Neural crest cell (in vitro differentiated cells): ENCODE measurements at regions not wholly inside any gene's neighbourhood (a gene's known extent, or its start where the extent isn't known, plus 50 kb on each side); places are given as distances from the start of the nearest gene placed in this dataset.
"Not testable (repeated sequence)": the region's sequence is repeated elsewhere in the genome, so short reads cannot be mapped to it uniquely, and the experiment has no call there.

ENCODE experiments used
- DNase-seq: peaks from one replicate; pipeline ENCODE4 v3.0.0; 2021; ENCODE audit warnings: low read depth, mixed read lengths, low spot score
- H3K27ac Mint-ChIP-seq: one replicate; pipeline ENCODE4 v1.8.0; 2021; ENCODE audit warnings: mild to moderate bottlenecking, mixed read lengths; ENCODE audit not compliant: unreplicated experiment
- H3K27me3 Mint-ChIP-seq: 2 replicates; pipeline ENCODE4 v1.8.0; 2021; ENCODE audit warnings: low read depth, mild to moderate bottlenecking, mixed read lengths
- H3K36me3 Mint-ChIP-seq: 2 replicates; pipeline ENCODE4 v1.8.0; 2021; ENCODE audit warnings: low read depth, mild to moderate bottlenecking, mixed read lengths
- H3K4me1 Mint-ChIP-seq: 2 replicates; pipeline ENCODE4 v1.8.0; 2021; ENCODE audit warnings: mixed read lengths
- H3K4me3 Mint-ChIP-seq: one replicate; pipeline ENCODE4 v1.8.0; 2021; ENCODE audit warnings: mild to moderate bottlenecking, mixed read lengths
- H3K9me3 Mint-ChIP-seq: 2 replicates; pipeline ENCODE4 v1.8.0; 2021; ENCODE audit warnings: mixed read lengths
- TF ChIP-seq, protein P1 (sequence below): fragments of 200-600 bp; sonication (generic); conservative IDR thresholded peaks from 2 replicates; pipeline ENCODE4 v1.5.0; 2021; ENCODE audit warnings: antibody characterized with exemption, mild to moderate bottlenecking

DNA sequence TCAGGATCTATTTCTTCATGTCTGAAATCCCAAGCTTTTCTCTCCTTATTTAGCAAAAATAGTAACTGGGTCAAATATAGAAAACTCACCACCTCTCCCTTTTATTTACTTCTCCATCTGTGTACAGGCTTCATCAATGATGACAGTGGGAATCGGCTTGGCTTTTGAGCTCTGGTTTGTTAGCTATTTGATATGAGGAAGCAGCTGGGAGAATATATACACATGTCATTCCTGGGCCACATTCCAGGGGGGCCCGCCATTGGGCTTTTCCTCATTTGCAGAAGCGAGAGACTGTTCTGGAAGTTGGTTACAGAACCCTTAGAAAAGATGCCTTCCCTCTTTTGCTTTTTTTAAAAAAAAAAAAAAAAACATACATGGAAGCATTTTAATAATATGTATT lies 107.4 kb upstream of the F9 start:
- Mint-ChIP-seq H3K36me3 (no peaks in the 10 kb centered on the region), H3K27ac (no peak overlapping the region), H3K27me3 (no peaks in the 10 kb centered on the region), H3K4me1 (peaks cover 11% of the 10 kb centered on the region), H3K9me3 (no peaks in the 10 kb centered on the region), H3K4me3 (no peak overlapping the region)
- DNase-seq, result no peak
- TF ChIP-seq, protein P1, sequence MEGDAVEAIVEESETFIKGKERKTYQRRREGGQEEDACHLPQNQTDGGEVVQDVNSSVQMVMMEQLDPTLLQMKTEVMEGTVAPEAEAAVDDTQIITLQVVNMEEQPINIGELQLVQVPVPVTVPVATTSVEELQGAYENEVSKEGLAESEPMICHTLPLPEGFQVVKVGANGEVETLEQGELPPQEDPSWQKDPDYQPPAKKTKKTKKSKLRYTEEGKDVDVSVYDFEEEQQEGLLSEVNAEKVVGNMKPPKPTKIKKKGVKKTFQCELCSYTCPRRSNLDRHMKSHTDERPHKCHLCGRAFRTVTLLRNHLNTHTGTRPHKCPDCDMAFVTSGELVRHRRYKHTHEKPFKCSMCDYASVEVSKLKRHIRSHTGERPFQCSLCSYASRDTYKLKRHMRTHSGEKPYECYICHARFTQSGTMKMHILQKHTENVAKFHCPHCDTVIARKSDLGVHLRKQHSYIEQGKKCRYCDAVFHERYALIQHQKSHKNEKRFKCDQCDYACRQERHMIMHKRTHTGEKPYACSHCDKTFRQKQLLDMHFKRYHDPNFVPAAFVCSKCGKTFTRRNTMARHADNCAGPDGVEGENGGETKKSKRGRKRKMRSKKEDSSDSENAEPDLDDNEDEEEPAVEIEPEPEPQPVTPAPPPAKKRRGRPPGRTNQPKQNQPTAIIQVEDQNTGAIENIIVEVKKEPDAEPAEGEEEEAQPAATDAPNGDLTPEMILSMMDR, result no peak

DNA sequence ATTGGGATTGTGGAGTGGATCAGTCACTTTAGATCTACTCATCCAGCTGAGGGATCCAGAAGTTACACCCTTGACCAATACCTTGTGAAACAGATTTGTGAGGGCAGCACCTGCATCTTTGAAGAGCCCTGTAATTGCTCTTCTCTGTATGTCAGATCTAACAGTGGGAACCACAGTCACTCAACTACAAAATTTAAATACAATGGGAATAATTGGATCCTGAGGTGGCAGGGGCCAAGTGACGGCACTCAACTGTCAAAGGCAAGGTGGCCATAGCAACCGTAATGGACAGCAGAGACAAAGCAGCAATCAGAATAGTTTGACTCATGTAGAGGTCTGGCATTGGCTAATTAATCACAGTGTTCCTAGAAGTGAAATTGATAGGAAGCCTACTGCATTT lies 132.3 kb upstream of the F9 start:
- H3K27me3 Mint-ChIP-seq, H3K36me3 Mint-ChIP-seq, H3K27ac Mint-ChIP-seq, H3K4me1 Mint-ChIP-seq, DNase-seq, H3K4me3 Mint-ChIP-seq: not testable (repeated sequence)
- peaks cover 13% of the 10 kb centered on the region for H3K9me3 Mint-ChIP-seq

DNA sequence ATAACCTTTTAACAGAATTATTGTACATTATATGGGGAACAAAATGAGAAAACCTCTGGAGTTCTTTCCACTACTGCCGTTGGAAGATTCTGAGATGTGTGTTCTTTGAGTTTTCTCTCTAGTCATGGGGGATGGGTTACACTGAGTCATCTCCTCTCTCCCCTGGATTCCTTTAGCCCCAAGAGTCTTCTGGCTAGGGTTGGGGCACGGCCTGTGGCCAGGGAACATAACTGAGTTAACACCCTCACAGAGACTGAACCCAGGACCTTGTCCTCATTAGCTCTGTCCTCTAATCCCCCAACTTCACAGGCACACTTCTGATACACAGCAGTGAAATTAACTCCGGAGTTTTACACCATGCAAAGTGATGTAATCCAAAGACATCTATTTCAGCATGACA lies 142.3 kb upstream of the F9 start:
- H3K4me1 Mint-ChIP-seq, result no peaks in the 10 kb centered on the region
- no peak for DNase-seq
- TF ChIP-seq, protein P1, result no peak
- H3K9me3 Mint-ChIP-seq, result no peaks in the 10 kb centered on the region
- no peaks in the 10 kb centered on the region for H3K27me3 Mint-ChIP-seq
- no peaks in the 10 kb centered on the region for H3K36me3 Mint-ChIP-seq
- H3K4me3 Mint-ChIP-seq, result no peak overlapping the region
- H3K27ac Mint-ChIP-seq, result no peak overlapping the region

DNA sequence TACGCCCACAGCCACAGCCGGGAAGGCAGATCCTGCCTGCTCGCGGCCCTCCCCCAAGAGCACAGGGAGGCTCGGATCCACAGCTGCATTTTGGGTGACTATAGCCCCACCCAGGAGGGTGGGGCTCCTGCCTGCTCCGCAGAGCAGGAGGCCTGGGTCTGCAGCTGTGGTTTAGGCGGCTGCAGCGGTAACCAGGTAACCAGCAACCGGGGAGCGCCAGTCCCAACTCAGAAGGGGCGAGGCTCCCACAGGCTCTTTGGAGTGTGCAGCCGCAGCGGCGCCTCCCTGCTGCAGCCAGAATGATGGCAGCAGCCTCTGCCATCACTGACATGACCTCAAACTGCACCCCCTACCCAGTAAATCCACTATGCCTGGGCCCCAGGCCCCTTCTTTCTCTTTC lies 148.0 kb upstream of the F9 start:
- Mint-ChIP-seq H3K9me3 (peaks cover 4% of the 10 kb centered on the region), H3K27me3 (no peaks in the 10 kb centered on the region), H3K4me1 (no peaks in the 10 kb centered on the region), H3K36me3 (no peaks in the 10 kb centered on the region), H3K4me3 (no peak overlapping the region), H3K27ac (no peak overlapping the region)
- no peak for DNase-seq
- TF ChIP-seq, protein P1, result no peak

DNA sequence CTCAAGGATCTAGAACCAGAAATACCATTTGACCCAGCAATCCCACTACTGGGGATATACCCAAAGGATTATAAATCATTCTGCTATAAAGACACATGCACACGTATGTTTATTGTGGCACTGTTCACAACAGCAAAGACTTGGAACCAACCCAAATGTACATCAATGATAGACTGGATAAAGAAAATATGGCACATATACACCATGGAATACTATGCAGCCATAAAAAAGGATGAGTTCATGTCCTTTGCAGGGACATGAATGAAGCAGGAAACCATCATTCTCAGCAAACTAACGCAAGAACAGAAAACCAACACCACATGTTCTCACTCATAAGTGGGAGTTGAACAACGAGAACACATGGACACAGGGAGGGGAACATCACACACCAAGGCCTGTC lies 154.0 kb upstream of the F9 start:
- not testable (repeated sequence) for H3K4me3 Mint-ChIP-seq, H3K27me3 Mint-ChIP-seq, H3K36me3 Mint-ChIP-seq, DNase-seq, H3K27ac Mint-ChIP-seq, H3K9me3 Mint-ChIP-seq, H3K4me1 Mint-ChIP-seq

DNA sequence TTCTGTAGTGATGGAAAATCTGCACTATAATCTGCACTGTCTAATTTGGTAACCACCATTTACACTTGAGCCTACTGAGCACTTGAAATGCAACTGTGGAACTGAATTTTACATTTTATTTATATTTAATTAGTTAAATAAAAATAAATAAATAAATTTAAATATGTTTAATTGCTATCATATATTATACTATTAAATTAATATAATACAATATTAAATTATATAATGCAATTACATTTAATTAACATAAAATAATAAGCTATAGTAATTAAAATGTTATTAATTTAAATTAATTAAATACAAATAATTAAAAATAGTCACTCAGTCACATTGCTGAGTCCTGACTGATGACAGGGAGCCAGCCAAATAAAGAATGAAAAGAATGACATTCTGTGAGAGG lies 170.2 kb upstream of the F9 start:
- no peak overlapping the region for H3K27ac Mint-ChIP-seq
- peaks cover 5% of the 10 kb centered on the region for H3K4me1 Mint-ChIP-seq
- TF ChIP-seq, protein P1, result no peak
- no peaks in the 10 kb centered on the region for H3K9me3 Mint-ChIP-seq
- no peak overlapping the region for H3K4me3 Mint-ChIP-seq
- H3K36me3 Mint-ChIP-seq, result no peaks in the 10 kb centered on the region
- H3K27me3 Mint-ChIP-seq, result no peaks in the 10 kb centered on the region
- no peak for DNase-seq

DNA sequence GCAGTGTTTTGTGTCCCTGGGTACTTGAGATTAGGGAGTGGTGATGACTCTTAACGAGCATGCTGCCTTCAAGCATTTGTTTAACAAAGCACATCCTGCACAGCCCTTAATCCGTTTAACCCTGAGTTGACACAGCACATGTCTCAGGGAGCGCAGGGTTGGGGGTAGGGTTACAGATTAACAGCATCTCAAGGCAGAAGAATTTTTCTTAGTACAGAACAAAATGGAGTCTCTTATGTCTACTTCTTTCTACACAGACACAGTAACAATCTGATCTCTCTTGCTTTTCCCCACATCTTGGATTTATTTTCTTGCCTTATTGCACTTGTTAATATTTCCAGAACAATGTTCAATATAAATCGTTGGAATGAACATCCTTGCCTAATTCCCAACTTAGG lies 187.9 kb upstream of the F9 start:
- not testable (repeated sequence) for H3K27ac Mint-ChIP-seq, H3K27me3 Mint-ChIP-seq, DNase-seq, H3K9me3 Mint-ChIP-seq, H3K36me3 Mint-ChIP-seq
- Mint-ChIP-seq H3K4me3 (peak overlapping the region; percentile 33), H3K4me1 (peaks cover 15% of the 10 kb centered on the region)

DNA sequence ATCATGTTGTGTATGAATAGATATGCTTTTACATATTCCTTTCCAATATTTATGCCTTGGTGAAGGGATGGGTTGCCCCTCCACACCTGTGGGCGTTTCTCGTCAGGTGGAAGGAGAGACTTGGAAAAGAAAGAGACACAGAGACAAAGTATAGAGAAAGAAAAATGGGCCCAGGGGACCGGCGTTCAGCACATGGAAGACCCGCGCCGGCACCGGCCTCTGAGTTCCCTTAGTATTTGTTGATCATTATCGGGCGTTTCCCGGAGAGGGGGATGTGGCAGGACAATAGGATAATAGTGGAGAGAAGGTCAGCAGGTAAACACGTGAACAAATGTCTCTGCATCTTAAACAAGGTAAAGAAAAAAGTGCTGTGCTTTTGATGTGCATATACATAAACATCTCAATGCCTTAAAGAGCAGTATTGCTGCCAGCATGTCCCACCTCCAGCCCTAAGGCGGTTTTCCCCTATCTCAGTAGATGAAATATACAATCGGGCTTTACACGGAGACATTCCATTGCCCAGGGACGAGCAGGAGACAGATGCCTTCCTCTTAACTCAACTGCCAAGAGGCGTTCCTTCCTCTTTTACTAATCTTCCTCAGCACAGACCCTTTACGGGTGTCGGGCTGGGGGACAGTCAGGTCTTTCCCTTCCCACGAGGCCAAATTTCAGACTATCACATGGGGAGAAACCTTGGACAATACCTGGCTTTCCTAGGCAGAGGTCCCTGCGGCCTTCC lies 188.5 kb upstream of the F9 start:
- H3K36me3 Mint-ChIP-seq, H3K27me3 Mint-ChIP-seq, DNase-seq, H3K9me3 Mint-ChIP-seq: not testable (repeated sequence)
- H3K27ac Mint-ChIP-seq, result peak overlapping the region; percentile 81
- H3K4me1 Mint-ChIP-seq, result peaks cover 15% of the 10 kb centered on the region
- H3K4me3 Mint-ChIP-seq, result peak overlapping the region; percentile 33
